ENCODE measurements at regions not wholly inside any gene's neighbourhood (a gene's known extent, or its start where the extent isn't known, plus 50 kb on each side); places are given as distances from the start of the nearest gene placed in this dataset.

DNA sequence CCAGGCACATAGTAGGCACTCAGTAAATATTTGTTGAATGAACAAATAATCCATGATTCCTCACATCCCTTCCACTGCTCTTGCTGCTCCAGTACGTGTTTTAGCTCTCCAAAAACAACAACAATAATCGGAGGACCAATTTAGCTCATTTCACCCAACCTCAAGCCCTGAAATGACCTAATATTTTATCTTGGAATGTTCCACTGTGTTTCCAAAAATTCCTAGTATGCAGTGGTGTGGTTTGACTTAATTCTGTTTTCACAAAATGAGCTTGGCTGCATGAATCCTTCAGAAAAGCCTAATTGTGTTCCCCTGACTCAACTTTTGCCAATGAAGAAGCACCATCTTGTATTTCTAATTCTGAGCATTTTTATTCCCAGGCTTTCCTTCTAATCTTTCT lies 168.0 kb upstream of the PHACTR1 start:
- TF ChIP-seq, protein P1, sequence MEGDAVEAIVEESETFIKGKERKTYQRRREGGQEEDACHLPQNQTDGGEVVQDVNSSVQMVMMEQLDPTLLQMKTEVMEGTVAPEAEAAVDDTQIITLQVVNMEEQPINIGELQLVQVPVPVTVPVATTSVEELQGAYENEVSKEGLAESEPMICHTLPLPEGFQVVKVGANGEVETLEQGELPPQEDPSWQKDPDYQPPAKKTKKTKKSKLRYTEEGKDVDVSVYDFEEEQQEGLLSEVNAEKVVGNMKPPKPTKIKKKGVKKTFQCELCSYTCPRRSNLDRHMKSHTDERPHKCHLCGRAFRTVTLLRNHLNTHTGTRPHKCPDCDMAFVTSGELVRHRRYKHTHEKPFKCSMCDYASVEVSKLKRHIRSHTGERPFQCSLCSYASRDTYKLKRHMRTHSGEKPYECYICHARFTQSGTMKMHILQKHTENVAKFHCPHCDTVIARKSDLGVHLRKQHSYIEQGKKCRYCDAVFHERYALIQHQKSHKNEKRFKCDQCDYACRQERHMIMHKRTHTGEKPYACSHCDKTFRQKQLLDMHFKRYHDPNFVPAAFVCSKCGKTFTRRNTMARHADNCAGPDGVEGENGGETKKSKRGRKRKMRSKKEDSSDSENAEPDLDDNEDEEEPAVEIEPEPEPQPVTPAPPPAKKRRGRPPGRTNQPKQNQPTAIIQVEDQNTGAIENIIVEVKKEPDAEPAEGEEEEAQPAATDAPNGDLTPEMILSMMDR (conservative IDR thresholded peaks at IDR 0.05; ENCODE audit: low read length): no peak
- TF ChIP-seq EZH2phosphoT487 (IDR thresholded peaks at IDR 0.05; ENCODE audit: borderline replicate concordance, low read depth, low read length): no peak

All from OCI-LY7 (cell line).